GM18505 (cell line): ENCODE measurements at regions not wholly inside any gene's neighbourhood (a gene's known extent, or its start where the extent isn't known, plus 50 kb on each side); places are given as distances from the start of the nearest gene placed in this dataset.

Experiments used
- ATAC-seq: cut with Tn5 transposase; IDR thresholded peaks from one replicate; pipeline ENCODE4 v1.9.1; 2021; ENCODE audit not compliant: unreplicated experiment
- POLR2A ChIP-seq: IDR thresholded peaks from 4 replicates; pipeline ENCODE4 v1.6.1; 2011; ENCODE audit warnings: borderline replicate concordance; ENCODE audit not compliant: insufficient read depth, insufficient read length; ENCODE audit errors: extremely low read depth

DNA sequence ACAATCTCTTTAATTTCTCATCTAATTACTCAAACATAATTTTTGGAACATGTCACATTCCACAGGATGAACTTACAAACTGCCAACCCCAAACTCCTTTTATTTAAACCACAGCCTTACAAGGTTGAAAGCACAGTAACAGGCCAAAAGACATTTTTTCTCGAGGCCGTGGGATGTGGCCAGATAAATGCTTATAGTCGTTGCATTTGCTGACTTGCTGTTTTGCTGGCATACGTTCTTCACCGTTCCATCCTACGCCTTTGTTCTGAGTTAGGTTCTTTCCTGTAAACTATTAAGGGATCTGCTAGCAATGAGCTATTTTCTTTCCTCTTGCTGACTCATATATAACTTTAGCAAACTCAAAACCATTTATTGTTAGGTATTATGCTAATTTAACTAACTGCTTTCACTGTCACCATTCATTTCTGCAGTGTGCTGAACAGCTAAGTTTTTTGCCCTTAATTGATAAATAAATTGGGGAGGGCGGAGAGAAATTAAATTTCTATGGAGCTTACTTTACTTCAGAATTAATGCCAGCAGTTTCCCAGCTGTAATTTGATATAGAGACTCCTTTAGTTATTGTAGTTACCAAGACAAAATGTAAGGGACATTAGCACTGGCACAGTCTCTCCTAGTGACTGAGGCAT lies 135.1 kb upstream of the PACRGL start:
- TF ChIP-seq POLR2A, result no peak
- no peak for ATAC-seq

DNA sequence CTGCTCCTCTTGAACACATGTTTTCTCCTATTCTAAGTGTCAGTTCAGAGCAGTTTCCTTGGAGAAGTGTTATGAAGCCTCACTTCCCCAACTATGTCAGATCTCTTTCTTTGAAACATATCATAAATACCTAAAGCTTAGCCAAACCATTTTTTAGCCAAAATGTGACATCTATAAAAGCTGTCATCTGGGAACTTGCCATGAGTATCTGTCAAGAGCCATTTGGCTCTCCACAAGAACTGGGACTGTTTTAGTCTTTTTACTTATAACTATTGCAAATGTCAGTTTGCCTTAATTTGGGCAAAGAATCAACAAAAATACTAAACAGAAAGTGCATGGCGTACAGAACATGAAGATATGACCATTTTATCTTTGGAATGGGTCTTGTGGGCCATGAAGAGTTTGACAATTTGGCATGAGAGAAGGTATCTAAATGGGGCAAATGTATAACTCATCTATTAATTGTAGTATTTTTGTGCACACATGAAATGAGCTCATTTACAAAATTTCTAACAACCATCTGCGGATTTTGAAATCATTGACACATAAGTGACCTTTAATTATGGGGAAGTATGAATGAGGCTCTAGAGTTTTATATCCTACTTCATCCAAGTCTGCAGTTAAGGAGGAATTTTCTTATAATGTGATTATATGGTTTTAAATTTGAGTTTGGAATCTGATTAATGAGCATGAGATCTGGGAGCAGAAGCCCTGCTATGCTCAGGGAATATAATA lies 129.1 kb upstream of the PACRGL start:
- no peak for ATAC-seq
- TF ChIP-seq POLR2A, result no peak

DNA sequence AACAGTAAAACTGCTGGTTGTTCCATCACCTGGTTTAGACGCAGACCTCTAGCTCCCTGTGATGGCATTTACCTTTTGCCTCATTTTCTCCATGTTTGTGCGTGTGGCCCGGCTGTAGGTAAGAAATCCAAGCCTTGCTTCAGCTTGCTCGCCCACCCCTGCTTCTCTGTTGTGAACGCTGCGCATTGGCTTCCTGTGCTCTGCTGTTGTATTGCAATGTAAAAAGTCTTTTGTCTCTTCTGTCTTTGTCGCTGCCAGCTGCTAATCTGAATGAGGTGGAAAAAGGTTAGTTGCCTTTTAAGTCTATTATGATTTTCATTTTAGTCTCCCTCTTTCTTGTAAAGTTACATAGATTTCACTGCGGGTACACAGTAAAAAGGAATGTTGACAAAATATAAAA lies 127.3 kb upstream of the PACRGL start:
- no peak for TF ChIP-seq POLR2A
- no peak for ATAC-seq

DNA sequence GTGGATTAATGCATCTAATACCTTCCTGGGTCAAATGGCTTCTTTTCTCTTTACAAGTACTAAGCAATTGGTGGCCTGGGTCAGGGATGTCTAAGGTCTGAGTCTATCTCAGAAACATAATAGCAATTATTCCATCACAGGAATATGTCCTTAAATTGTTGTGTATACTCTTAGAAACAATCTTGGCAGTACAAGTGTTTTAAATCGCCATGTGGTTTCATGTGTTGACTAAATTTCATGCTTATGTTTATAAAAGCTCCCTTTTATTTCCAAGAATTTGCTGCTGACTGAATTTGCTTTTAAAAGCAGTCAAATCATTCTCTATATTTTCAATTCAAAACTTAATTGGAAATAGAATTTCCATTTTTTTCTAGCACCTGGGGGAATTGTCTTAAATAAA lies 125.3 kb upstream of the PACRGL start:
- TF ChIP-seq POLR2A, result no peak
- no peak for ATAC-seq

DNA sequence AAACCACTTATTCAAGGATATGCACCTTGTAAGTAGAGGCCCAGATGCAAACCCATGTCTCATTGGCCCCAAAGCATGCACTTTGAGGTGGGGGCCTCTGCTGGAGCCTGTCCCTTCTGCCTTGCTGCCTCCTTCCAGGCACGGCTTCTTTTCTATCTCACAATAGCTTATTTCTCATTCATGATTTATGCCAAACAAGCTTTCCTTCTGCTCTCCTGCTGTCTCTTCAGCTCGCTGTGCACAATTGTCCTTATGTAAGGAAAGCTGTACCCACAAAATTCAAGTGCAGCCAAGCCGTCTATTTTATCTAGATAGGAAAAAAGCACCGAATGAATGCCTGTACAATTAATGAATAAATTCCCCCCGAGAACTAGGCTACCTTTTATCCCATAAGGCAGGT lies 124.8 kb upstream of the PACRGL start:
- no peak for ATAC-seq
- no peak for TF ChIP-seq POLR2A

DNA sequence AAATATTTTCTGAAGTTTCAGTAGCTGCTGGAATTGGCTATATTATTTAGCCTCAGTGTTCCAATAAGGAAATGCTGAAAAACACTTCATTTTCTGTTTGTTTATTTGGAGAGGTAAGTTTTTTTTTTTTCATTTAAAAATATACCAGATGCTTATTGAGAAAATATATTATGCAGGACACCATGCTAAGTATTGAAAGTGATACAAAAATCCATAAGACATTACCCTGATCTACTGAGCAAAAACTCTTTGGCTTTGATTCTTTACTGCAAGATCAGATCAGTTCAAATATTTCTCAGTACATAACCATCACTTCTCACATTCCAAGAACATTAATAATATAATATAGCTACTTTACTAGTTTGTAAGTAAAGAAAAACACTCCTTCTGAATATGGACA lies 123.4 kb upstream of the PACRGL start:
- ATAC-seq, result no peak

DNA sequence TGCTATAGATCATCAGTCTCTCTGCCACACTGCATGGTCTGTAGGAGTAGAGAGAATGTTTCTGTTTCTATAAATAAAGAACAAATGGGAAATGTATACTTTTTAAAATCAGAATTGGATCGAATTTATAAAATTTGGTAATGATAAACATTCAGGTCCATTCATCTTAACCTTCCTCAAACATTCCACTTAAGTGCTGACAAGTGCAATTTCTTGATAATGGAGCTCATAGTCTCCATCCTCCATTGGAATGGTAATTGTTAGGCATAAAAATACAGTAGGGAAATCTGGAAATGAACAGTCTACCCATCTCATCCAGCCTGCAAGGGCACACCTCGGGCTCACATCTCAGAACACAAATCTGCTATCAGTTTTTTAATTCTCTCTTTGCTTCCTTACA lies 122.6 kb upstream of the PACRGL start:
- no peak for TF ChIP-seq POLR2A
- ATAC-seq, result no peak

More for the DNA sequence above, 123.4 kb upstream of the PACRGL start:
- TF ChIP-seq POLR2A, result no peak

DNA sequence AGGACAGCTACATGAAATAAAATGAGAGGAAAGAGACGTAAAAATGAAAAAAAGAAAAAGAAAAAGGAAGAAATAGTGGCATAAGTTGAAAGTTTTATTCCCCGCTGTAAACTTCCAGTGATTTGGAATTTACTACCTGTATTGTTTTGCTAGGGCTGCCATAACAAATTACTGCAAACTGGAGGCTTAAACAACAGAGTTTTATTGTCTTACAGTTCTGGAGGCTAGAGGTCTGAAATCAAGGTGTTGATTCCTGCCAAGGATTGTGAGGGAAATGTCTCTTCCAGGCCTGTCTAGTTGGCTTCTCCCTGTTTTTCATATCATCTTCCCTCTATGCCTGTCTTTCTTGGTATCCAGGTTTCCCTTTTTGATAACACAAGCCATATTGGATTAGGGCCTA lies 119.4 kb upstream of the PACRGL start:
- no peak for TF ChIP-seq POLR2A
- no peak for ATAC-seq

DNA sequence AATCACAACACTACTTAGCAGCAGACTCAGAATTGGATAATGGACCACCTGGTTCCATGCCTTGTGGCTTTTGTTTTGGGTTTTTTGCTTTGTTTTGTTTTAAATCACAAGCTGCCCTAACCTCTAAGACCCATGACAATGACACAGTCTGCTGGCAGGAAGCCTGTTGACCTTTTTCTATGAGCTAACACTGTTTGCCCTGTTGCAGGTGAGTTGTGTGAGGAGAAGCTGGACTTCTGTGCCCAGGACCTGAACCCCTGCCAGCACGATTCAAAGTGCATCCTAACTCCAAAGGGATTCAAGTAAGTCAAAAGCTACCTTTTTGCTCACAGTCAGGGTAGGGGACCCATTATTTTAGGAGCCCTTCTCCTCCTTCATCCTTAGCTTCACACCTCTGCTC lies 110.8 kb upstream of the PACRGL start:
- no peak for ATAC-seq
- no peak for TF ChIP-seq POLR2A

DNA sequence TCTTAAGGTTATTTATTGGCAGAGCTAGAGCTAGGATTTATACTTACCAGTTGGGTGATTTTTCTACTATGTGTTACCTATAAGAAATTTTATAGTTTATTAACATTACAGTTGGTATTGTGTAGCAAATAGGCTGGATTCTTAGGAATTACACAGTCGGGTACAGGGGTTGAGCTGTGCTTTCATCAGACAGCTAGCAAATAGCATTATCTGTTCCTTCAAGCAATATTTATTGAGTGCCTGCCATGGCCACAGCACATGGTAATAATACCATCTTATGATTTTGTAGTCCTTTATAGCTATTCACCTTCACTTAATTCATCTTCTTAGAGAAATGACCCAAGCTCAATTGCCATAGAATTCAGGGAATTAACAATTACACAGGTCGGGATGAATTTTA lies 109.4 kb upstream of the PACRGL start:
- ATAC-seq, result no peak
- TF ChIP-seq POLR2A, result no peak

DNA sequence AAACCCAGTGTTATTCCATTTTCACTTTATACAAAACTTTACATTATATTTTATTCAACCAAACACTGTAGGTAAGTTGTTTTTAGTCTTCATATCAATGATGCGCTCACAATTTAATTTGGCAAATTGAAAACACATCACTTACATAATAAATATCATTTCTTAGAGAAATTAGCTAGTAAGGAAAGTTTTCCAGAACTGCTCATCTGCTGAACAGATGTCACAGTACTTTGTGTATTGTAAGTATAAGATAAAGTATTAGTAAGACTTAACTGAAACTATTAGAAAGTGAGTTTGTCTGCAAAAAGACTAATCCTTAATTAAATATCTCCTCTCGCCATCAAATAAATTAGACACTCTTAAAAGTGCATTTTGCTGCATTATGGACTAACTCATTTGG lies 108.7 kb upstream of the PACRGL start:
- TF ChIP-seq POLR2A, result no peak
- ATAC-seq, result no peak

DNA sequence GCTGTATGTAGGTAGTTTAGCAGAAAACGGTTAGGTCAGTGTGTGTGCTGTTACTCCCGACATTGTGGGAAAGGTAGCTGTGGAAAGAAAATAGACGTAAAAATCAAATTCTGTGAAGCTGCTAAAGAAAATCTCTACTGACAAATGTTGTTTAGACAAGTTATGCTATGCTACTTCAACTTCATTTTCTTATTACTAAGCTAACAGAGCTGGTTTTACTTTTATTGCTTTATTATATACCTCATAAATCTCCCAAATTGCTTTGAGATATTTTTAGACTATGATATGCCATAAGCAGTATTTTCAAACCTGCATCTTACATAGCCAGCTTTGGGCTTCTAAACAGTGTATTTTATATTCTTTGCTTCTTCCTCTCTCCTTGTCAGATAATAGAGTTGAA lies 108.2 kb upstream of the PACRGL start:
- TF ChIP-seq POLR2A, result no peak
- ATAC-seq, result no peak

DNA sequence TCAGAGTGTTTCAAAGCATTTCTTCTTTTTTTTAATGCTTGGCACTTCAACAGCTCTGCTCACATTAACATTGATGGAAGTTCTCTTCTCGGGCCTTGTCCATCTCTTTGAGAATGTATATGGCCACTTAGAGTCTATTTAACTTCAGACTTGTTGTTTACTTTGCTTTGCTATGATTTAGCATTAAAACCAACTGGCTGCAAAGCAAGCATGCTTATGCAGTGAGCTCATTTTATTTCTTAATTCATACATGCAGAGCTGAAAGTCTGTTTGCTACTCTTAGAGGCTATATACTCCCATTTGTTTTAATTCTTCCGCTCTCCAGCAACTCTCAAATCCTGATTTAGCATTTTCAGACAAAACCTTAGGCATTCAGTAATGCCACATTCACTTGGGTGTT lies 107.6 kb upstream of the PACRGL start:
- no peak for ATAC-seq
- TF ChIP-seq POLR2A, result no peak

DNA sequence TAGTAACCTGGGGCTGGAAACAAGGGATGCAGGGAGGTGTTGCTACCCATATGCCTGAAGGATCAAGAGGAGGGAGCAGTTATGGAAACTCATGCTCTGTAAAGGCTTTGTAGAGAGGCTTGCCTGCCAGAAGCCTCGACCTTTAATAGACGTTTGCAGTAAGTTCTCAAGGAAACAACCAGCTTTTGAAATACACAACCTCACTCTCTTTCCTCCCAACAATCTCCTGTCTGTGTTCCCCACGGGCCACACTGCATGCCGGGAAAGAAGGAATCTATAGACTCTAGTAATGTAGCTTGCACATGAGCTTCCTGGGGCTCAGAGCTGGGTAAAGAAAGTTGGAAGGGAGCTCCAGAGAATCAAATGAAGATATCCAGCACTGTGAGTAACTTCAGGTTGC lies 101.6 kb upstream of the PACRGL start:
- no peak for TF ChIP-seq POLR2A
- no peak for ATAC-seq
